HG03280 (cell line): ENCODE measurements at regions not wholly inside any gene's neighbourhood (a gene's known extent, or its start where the extent isn't known, plus 50 kb on each side); places are given as distances from the start of the nearest gene placed in this dataset.
A peak's percentile ranks its signal among the peaks of the same experiment; 100 is the strongest.

Experiments used
- ATAC-seq: cut with Tn5 transposase; IDR thresholded peaks from one replicate; pipeline ENCODE4 v1.9.1; 2021; ENCODE audit warnings: mild to moderate bottlenecking, moderate library complexity; ENCODE audit not compliant: unreplicated experiment

DNA sequence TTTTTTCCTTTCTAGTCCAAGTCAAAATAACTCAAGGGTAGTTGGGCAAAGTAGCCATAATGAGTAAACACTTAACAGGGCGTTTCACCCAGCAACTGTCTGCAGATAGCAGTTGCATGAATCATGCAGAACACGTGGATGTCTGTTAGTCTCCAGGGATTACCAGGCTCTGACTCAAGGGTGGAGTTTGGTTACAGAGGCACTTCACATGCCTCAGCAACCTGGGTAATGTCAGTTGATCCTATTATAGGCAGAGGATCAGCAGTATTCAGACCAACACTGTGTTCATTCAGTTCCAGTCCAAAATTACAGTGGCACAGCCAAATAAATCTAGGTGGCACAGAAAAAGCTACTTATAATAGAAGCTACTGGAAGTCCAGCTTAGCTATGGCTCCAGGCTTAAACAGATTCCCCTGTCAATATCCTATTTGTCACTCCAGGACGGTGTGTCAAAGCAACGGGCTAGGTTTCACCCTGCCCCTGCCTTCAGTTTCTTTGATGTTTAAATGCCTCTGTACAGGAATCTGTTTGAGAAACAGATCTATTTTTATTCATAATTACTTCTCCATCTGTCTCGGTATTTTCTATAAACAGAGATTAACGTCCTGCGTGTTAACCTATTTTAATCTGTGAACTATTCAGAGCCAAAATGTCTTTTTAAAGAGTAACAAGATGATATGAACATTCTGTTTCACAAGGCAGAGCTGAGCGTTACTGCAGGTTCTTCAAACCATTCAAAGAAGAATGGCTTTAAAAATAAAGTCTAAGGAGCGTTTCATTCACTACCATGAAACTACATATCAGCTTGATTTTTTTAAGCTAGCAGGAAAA is 162.6 kb upstream of the AKR1E2 start:
- ATAC-seq: peak; percentile 69

DNA sequence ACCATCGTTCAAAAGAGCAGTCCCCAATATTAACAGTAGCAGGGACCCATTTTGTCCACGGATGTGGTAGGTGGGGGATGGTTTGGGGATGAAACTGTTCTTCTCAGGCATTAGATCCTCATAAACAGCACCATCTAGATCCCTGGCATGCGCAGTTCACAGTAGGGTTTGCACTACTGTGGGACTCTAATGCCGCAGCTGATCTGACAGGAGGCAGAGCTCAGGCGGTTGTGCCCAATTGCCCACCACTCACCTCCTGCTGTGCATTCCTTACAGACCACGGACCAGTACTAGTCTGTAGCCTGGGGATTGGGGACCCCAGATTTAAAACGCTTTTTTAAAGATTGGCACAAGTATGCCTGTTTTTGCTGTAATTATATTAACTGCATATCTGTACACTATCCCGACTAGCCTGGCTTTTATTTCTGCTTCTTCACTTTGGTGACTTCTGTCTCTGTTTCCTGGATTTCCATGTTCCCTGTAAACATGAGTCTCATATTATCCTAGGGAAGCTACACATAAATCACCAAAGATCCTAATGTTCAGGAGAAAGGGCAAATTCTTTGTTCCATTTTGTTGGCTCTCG is 163.3 kb upstream of the AKR1E2 start:
- no peak for ATAC-seq

DNA sequence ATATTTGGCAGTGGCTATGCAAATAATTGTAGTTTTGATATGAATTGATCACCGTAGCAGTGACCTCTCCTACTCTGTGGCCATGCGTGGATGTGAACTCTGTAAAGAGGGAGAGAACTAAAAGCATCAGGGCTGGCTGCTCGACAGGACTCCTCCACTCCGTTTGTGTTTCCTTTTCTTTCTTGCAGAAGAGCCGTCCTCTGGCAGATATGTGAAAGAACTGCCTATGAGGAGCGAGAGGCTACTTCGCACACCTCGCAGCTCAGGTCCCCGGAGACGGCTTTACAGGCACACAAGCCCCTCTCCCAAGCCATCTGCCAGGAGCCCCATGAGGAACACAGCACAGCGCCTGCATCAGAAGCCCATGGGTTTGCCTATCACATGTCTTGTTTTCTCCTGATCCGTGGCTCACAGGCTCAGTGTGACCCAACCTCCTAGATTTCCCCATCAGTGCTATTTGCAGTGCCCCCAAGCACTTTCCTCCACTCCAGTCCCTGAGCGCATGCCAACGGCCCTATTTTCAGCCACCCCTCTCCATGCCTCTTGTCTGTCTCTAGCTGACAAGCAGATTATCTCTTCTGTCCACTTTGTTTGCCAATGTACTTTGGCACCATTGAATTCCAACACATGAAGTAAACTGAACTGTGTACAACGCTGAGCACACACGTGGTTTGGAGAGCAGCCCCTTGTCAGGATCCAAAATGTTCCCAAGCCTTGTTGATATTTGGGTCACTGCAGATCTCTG is 164.3 kb upstream of the AKR1E2 start:
- ATAC-seq: no peak

DNA sequence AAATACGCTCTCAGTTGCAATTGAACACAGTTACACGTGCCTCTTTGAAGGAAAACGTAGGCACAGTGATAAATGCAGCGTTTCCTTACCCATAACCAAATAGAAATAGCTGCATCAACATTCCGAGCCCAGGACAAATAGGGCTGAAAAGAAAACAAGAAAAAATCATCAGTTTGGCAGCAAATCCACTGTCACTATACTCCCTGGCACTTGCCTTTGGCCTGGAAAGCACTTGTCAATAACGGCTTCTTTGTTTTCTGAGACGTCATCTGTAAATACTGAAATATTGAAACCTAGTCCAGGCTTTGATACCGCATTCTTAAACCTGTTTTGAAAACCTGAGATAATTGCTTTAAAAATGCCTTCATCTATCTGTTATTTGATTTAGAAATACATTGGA is 167.2 kb upstream of the AKR1E2 start:
- ATAC-seq: no peak

DNA sequence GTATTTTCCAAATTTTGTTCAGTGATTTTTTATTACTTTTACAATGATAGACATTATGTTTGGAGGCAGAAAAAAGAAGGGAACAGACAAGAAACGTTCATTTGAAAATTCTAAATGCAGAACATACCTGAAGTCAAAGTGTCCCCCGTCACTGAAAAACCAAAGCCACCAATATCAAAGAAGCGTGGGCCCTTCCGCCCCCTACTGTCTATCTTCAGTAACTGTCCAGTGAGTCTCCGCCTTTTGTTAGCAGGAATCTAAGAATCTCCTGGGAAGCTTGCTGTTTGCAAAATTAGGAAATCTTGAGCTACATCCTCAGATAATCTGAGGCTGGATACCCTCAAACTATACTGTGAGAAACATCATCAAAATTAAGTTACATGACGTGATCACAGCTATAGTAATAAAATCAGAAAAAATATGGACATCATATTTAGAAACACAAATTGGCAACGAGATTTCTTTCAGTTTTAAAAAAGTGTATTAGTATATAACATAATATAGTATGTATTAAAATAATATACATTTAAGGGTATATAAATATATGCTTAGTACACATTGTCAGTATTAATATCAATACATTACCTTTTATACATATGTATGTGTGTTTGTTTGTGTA is 169.3 kb upstream of the AKR1E2 start:
- ATAC-seq: no peak

DNA sequence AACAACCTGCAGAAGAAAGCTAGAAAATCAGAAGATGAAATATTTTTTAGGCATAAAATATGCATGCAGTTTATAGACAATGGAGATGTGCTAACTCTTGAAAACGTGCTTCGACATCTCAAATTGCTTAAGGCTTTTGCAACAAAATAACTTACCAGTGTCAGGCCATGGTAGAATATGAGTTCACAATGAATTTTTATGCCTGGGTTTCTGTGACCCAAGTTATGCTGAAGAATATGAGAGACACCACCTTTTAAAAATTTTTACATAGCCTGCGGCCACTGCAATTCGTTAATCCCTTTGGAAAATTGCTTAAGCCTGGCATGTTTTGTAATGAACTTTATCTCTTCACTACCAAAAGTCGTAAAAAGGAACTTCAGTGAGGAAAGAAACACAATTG is 170.1 kb upstream of the AKR1E2 start:
- ATAC-seq: no peak

DNA sequence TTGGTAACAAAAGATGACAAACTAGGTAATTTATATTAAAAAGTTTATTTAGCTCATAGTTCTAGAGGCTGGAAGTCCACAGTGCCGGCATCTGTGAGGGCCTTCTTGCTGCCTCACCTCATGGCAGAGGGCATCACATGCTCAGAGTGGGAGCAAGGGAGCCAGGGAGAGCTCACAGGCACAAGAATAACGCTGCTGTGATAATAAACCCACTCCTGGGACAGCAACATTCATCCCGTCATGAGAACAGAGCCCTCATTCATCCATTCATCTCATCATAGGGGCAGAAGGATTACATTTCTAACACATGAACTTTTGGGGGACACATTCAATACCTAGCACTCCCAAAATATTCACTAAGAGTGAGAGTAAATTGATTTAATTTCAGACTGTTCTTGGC is 170.6 kb upstream of the AKR1E2 start:
- no peak for ATAC-seq

DNA sequence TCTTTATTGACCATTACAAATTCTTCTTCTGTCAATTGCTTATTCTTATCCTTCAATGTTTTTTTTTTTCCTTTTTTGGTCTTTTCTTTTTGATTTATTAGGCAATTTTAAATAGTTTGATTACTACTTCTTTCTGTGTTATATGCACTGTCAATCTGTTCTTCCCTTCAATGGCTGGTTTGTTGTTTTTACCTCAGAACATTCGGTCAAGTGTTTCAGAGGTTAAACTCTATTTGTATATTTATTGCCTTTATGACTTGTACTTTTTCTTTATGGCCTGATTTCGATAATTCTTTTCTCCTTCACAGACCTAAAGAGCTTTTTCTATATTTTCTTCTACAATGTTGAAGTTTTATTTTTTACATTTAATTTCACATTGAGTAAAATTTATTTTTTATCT is 171.5 kb upstream of the AKR1E2 start:
- ATAC-seq: no peak

DNA sequence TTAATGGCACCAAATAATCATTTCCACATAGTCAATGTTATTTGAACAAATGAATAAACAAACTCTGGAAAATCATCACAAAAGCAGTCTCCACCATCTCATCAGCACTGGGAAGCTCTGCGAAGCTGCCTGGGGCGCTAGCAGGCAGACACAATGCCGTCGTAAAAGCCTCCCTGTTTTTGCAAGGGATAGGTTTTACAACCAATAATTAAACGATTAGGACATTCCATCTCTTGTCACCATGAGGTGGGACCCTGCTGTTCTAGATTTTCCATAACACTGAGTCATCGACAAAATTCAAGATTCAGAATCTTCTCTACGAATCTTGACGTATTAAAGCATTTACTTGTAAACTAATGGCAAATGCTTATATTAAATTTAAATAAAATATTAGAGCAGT is 172.8 kb upstream of the AKR1E2 start:
- no peak for ATAC-seq

DNA sequence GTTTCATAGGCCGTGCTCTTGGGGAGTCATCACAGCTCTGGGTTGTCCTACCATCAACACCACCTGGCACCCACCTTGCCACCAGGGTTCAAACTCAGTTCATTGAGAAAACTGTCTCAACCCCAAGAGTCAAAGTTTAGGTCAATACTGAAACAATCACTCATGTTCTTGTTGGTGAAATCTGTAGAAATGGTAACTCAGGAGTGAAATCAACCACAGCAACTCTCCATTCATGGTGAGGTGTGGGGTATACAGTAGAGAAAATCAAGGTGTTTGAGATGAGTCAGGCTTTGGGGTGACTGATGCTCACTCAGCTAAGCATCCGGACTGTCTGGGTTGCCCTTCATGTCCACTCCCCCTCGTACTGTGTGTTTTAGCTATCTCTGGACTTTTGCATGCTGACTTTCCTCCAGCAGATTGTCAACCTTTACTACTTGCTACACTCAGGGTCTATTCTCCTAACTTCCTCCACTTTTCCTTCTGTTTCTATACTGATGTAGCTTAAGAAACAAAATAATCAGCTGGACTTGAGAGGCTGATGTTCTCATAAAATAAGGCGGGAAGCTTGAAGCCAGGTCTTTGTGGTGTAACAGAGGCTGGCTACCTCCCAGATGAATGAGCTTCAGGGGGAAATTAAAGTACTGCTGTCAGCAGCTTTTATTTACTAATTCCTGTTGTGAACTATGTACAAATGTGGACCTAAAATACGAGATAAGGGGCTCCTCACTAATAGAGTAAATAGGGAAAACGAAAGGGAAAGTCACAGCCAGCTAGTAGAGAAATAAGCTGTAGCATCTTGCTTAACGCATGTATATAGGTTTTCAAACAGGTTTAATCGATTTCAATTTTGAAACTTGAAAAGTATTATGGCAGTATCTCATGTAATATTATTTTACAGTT is 173.6 kb upstream of the AKR1E2 start:
- ATAC-seq: no peak

DNA sequence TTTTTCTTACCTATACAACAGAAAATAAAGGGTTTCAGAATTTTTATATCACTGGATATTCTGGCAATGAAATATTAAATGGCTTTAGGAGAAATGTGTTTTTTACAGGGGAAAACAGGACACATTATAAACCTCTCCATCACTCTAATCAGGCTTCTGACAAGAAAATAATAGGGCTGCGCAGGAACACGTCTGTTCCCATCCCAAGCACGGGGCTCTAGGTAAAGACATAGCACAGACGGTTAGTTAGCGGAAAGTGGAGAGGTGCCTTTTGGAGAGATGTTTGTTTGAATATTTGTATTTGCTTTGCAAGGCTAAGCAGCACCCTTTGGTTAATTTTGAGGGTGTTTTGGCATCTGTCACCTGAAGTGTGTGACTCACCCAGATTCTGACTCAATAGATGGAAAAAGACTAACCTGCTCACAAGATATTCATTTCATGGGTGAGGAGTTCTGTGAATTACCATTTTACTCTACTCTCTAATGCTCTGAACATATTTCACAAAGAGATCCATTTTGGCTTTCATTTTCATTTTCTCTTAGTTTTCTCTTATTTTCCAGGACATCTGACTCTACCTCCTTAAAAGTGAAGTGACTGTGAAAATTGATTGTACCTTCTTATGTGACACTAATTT is 174.5 kb upstream of the AKR1E2 start:
- no peak for ATAC-seq

DNA sequence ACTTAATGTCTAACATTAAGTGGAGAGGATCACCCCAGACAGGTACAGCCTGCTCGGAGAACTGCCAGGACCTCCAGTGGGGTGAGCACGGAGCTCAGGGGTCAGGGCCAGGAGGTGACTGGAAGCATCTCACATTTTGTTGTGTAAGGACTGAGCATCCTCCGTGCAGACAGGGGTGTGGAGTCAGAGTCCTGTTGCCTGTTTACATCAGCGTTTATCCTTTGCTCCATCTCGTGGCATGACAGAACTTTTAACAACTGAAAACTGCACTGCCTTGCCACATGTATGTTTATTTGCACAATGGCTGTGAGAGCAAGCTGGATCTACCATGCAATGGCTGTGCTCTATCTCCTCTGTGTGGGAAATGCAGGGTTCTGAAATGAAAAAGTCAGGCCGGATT is 175.4 kb upstream of the AKR1E2 start:
- ATAC-seq: no peak

DNA sequence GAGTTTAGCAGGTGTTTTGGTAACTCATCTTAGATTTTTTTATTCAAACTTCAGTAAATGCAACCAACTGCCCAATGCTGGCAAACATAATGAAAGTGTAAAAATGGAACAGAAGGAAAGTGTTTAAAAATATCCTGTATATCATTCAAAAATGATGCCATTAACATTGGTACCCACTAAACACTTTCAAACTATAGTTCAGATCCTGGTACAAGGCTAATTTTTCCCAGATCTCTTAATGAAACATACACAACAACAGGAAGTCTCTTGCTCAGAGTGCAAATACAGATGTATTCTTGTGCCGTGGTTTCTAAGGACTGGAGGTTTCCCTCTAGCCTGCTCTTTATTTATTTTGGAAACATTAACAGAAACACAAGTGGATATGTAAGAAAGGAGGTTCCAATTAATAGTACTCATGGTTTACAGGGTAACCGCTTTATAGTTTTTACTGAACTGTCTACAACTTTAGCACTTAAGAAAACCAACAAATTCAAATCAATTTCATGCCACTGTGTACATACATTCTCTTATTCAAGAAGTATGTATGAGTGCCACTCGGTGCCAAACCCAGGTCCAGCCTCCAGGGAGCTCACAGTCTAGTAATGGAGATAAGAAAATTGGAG is 176.0 kb upstream of the AKR1E2 start:
- ATAC-seq: no peak

DNA sequence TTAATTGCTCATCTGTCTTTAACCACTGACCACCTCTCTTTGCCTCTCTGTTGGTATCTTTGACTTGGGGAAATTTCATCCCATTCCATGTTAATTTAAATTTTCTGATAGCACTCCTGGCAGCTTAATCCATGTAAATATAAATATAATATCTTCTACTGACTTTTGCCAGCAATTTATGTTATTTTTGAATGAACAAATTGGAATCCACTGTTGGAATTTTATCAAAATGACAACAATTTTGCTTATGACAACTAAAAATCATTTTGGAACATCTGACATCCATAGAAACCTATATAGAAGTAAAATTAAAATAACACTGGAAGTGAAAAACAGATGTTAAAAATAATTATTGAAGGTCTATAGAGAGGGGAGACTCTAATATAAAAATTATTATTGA is 176.5 kb upstream of the AKR1E2 start:
- ATAC-seq: no peak

DNA sequence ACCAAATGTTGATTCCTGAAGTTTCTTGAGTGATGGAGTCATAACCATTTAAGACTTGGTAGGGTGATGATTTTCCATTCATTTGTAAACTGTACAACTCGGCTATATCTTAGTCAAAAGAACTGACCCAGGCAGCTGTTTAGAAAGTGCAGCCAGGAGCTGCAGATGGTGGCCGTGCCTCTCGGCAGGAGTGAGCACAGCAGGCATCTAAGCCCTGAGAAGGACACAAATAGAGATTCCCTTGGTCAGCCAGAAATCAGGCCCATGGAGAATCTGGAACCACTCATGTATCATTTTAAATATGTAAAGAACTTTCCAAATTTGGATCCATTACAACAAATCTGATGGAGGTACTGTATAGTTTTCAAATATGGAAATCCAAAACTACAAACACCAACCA is 177.0 kb upstream of the AKR1E2 start:
- ATAC-seq: no peak

DNA sequence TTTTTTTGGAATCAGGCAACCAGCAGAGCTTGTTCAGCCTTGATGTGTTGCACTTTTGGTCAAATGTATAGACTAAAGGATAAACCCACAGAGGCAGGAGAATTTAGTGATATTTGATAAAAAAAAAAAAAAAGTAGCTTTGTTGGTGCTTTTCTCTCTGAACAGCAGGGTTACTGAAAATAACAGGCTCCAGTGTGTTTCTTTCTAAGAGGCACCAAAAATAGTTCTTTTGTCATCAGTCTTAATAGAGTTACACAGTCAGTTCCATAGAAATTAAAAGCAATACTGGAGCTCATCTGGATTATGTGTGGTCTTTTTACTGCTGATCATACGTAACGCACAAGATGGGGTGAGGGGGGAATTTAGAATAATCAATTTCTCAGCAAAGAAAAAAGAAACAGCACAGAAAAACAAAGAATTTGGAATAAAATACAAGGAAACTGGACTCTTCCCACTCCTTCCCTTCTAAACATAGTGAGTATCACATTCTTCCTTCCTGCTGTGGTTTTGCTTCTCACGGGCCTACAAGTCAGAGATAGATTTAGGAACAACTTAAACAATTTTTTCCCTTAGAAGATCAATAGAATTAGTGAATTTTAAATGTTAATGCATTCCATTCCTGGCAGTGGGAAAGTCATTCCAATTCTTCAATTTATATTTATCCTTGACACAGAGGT is 178.8 kb upstream of the AKR1E2 start:
- no peak for ATAC-seq

DNA sequence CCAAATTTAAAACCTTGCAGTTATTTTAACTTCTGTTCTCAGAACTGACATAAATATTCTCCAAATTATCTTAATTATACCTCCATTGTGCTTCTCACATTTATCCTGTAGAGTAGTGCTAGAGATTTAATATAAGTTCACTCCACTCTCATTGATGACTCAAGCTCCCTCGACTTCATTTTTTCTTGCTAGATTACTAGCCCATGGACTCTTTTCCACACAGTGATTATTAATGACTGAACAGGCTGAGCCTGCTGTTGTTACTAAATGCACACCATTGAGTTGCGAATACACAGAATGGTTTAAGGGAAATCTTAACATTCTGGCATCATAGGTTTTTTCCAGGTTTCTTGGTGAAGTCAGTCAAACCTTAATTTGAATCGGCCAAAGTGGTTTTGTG is 179.5 kb upstream of the AKR1E2 start:
- no peak for ATAC-seq

DNA sequence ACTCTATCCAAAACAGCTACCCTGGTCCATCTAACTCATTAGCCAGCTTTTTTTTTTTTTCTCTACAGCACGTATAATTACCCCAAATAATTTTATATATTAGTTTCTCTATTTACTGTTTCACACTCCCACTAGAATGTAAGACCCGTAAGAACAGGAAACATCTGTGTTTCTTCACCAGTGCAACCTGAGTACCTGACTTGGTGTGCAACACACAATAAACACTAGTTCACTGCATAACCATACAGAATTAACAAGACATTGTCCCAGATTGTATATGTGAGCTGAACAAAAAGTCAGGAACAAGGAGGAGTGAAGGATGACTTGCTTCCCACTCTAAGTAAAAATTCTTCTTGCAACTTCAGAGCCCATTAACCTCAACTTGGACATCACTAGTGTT is 180.2 kb upstream of the AKR1E2 start:
- ATAC-seq: no peak

DNA sequence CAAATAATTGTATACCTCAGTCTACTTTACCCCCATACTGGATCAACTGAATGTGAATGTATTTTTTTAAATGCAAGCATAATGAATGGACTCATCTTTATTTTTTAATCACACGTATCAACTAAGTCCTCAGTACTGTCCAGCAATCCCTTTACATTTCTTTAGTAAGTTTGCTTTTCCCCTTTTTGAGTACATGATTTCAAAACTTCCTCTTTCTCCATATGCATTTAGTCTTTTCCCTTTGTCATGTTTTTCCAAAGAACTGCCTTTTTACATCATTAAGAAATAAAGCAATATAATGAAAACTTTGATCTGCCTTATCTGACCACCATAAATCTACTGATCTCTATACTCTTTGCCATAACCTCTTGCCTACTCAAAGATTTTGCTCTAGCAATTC is 182.5 kb upstream of the AKR1E2 start:
- no peak for ATAC-seq
